Progenitor cell of endocrine pancreas (in vitro differentiated cells): ENCODE measurements at regions not wholly inside any gene's neighbourhood (a gene's known extent, or its start where the extent isn't known, plus 50 kb on each side); places are given as distances from the start of the nearest gene placed in this dataset.

Source experiments
- DNase-seq: peaks from one replicate; pipeline ENCODE4 v3.0.0; 2021; ENCODE audit warnings: low spot score; ENCODE audit not compliant: unreplicated experiment
- H3K27ac Mint-ChIP-seq: 2 replicates; pipeline ENCODE4 v1.8.0; 2021; ENCODE audit warnings: mild to moderate bottlenecking, moderate library complexity, mixed read lengths
- H3K27me3 Mint-ChIP-seq: 2 replicates; pipeline ENCODE4 v1.8.0; 2021; ENCODE audit warnings: mixed read lengths
- H3K36me3 Mint-ChIP-seq: 2 replicates; pipeline ENCODE4 v1.8.0; 2022; ENCODE audit warnings: mixed read lengths; ENCODE audit not compliant: insufficient read depth
- H3K4me1 Mint-ChIP-seq: 2 replicates; pipeline ENCODE4 v1.8.0; 2021; ENCODE audit warnings: low read depth, mixed read lengths
- H3K4me3 Mint-ChIP-seq: 2 replicates; pipeline ENCODE4 v1.8.0; 2021; ENCODE audit warnings: low read depth, mild to moderate bottlenecking, moderate library complexity, mixed read lengths
- H3K9me3 Mint-ChIP-seq: 2 replicates; pipeline ENCODE4 v1.8.0; 2021; ENCODE audit warnings: low read depth, mixed read lengths
- CTCF ChIP-seq: fragments of 200-600 bp; sonication (generic); IDR thresholded peaks from one replicate; pipeline ENCODE4 v1.5.0; 2021; ENCODE audit warnings: antibody characterized with exemption, mild to moderate bottlenecking; ENCODE audit not compliant: unreplicated experiment

- Mint-ChIP-seq H3K9me3 (peaks cover 15% of the 10 kb centered on the region), H3K4me1 (no peaks in the 10 kb centered on the region), H3K27me3 (no peaks in the 10 kb centered on the region), H3K36me3 (peaks cover 2% of the 10 kb centered on the region), H3K27ac (no peak overlapping the region), H3K4me3 (no peak overlapping the region)
- DNase-seq = no peak
- TF ChIP-seq CTCF = no peak
These were observed 234.1 kb downstream of the AUH start for GRCh38 chr9:91127653-91128052.

- no peaks in the 10 kb centered on the region for H3K27me3 Mint-ChIP-seq
- TF ChIP-seq CTCF = no peak
- H3K4me1 Mint-ChIP-seq = peaks cover 1% of the 10 kb centered on the region
- H3K9me3 Mint-ChIP-seq = no peaks in the 10 kb centered on the region
- no peak for DNase-seq
- no peak overlapping the region for H3K27ac Mint-ChIP-seq
- H3K36me3 Mint-ChIP-seq = no peaks in the 10 kb centered on the region
- no peak overlapping the region for H3K4me3 Mint-ChIP-seq
These were observed 230.9 kb downstream of the AUH start for GRCh38 chr9:91130796-91131318.

- no peaks in the 10 kb centered on the region for H3K27me3 Mint-ChIP-seq
- H3K9me3 Mint-ChIP-seq = no peaks in the 10 kb centered on the region
- H3K4me1 Mint-ChIP-seq = peaks cover 1% of the 10 kb centered on the region
- no peak overlapping the region for H3K4me3 Mint-ChIP-seq
- no peak for DNase-seq
- no peak for TF ChIP-seq CTCF
- no peaks in the 10 kb centered on the region for H3K36me3 Mint-ChIP-seq
- no peak overlapping the region for H3K27ac Mint-ChIP-seq
These were observed 230.3 kb downstream of the AUH start for GRCh38 chr9:91131433-91131839.

- H3K4me3 Mint-ChIP-seq = no peak overlapping the region
- peaks cover 4% of the 10 kb centered on the region for H3K9me3 Mint-ChIP-seq
- no peaks in the 10 kb centered on the region for H3K36me3 Mint-ChIP-seq
- no peak overlapping the region for H3K27ac Mint-ChIP-seq
- TF ChIP-seq CTCF = no peak
- H3K27me3 Mint-ChIP-seq = no peaks in the 10 kb centered on the region
- H3K4me1 Mint-ChIP-seq = peaks cover 1% of the 10 kb centered on the region
- no peak for DNase-seq
These were observed 229.1 kb downstream of the AUH start for GRCh38 chr9:91132576-91133073.

- H3K9me3 Mint-ChIP-seq = peaks cover 4% of the 10 kb centered on the region
- H3K27ac Mint-ChIP-seq = no peak overlapping the region
- H3K36me3 Mint-ChIP-seq = no peaks in the 10 kb centered on the region
- H3K4me3 Mint-ChIP-seq = no peak overlapping the region
- H3K27me3 Mint-ChIP-seq = no peaks in the 10 kb centered on the region
- TF ChIP-seq CTCF = no peak
- H3K4me1 Mint-ChIP-seq = peaks cover 1% of the 10 kb centered on the region
- DNase-seq = no peak
These were observed 227.1 kb downstream of the AUH start for GRCh38 chr9:91134608-91135007.
